OCI-LY3 (cell line): ENCODE measurements at regions not wholly inside any gene's neighbourhood (a gene's known extent, or its start where the extent isn't known, plus 50 kb on each side); places are given as distances from the start of the nearest gene placed in this dataset.

Experiments
- EZH2phosphoT487 ChIP-seq: fragments of 200-600 bp; shearing (Covaris generic); IDR thresholded peaks from 2 replicates; pipeline ENCODE4 v1.6.1; 2018; ENCODE audit warnings: antibody characterized with exemption, mixed run types, low read depth
- TF ChIP-seq, protein P1 (sequence below): fragments of 200-600, 300-600 bp; sonication (generic); IDR thresholded peaks from 2 replicates; pipeline ENCODE4 v1.5.1; 2014; ENCODE audit warnings: antibody characterized with exemption, low read length, low read depth

DNA sequence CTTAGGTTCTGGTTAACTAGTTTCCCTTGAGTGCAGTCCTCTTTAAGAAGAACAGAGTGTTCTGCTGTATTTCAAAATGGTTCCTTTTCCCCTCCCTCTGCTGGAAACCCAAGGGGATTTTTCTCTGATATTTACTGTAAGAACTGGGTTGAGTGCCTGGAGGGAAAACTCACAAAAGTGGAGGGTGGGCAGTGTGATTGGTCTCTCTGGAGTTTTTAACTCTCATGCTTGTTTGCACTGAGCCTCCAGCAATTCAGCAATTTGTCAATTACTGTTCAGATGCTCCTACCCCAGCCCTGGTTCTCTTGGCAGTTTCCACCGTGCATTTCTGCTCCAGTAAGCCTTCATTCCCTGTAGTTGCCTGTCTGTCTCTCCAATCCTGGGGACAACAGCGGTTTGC is 273.4 kb upstream of the SORCS1 start:
- TF ChIP-seq, protein P1, sequence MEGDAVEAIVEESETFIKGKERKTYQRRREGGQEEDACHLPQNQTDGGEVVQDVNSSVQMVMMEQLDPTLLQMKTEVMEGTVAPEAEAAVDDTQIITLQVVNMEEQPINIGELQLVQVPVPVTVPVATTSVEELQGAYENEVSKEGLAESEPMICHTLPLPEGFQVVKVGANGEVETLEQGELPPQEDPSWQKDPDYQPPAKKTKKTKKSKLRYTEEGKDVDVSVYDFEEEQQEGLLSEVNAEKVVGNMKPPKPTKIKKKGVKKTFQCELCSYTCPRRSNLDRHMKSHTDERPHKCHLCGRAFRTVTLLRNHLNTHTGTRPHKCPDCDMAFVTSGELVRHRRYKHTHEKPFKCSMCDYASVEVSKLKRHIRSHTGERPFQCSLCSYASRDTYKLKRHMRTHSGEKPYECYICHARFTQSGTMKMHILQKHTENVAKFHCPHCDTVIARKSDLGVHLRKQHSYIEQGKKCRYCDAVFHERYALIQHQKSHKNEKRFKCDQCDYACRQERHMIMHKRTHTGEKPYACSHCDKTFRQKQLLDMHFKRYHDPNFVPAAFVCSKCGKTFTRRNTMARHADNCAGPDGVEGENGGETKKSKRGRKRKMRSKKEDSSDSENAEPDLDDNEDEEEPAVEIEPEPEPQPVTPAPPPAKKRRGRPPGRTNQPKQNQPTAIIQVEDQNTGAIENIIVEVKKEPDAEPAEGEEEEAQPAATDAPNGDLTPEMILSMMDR, result no peak
- no peak for TF ChIP-seq EZH2phosphoT487
